Kidney (tissue), 13 donors: ENCODE measurements at regions not wholly inside any gene's neighbourhood (a gene's known extent, or its start where the extent isn't known, plus 50 kb on each side); places are given as distances from the start of the nearest gene placed in this dataset.

Experiments
- DNase-seq, 5 donors: peaks; one replicate each; pipeline ENCODE4 v3.0.0-alpha.2; 2013 to 2020
- FAIRE-seq: peaks from 2 replicates; lab custom pipeline; 2012; peaks lifted over from hg19 to GRCh38; lab: Jason Lieb, UNC
- H3K27ac ChIP-seq, 2 donors: one replicate each; pipeline ENCODE4 v1.7.0; 2013; ENCODE audit warnings: low read depth in 2 of 2, low read length in 2 of 2, inconsistent platforms in 1 of 2
- H3K27me3 ChIP-seq: one replicate; pipeline ENCODE4 v1.7.1; 2013; ENCODE audit warnings: low read length, inconsistent platforms; ENCODE audit not compliant: control insufficient read depth, insufficient read depth
- H3K36me3 ChIP-seq, 3 donors: one replicate each; pipeline versions ENCODE4 v1.7.0 to v1.7.1; 2013; ENCODE audit warnings: low read length in 3 of 3, control low read depth in 1 of 3, inconsistent platforms in 1 of 3; ENCODE audit not compliant: insufficient read depth in 3 of 3, control insufficient read depth in 2 of 3
- H3K4me1 ChIP-seq, 3 donors: one replicate each; pipeline versions ENCODE4 v1.7.0 to v1.7.1; 2013; ENCODE audit warnings: low read length in 3 of 3, inconsistent platforms in 1 of 3, low read depth in 1 of 3; ENCODE audit not compliant: control insufficient read depth in 2 of 3, insufficient read depth in 2 of 3
- H3K4me3 ChIP-seq, 3 donors: one replicate each; pipeline versions ENCODE4 v1.7.0 to v1.8.1; 2013; ENCODE audit warnings: low read length in 3 of 3, control low read depth in 1 of 3, inconsistent platforms in 1 of 3
- H3K9ac ChIP-seq, 3 donors: one replicate each; pipeline versions ENCODE4 v1.7.0 to v1.7.1; 2013; ENCODE audit warnings: low read length in 3 of 3, control low read depth in 1 of 3, inconsistent platforms in 1 of 3
- H3K9me3 ChIP-seq, 3 donors: one replicate each; pipeline versions ENCODE4 v1.7.0 to v1.7.1; 2013; ENCODE audit warnings: low read length in 3 of 3, control low read depth in 1 of 3, inconsistent platforms in 1 of 3; ENCODE audit not compliant: control insufficient read depth in 2 of 3, insufficient read depth in 1 of 3
- CTCF ChIP-seq: IDR thresholded peaks from 3 replicates; pipeline ENCODE4 v1.5.1; 2012; ENCODE audit warnings: mild to moderate bottlenecking, moderate library complexity, borderline replicate concordance; ENCODE audit not compliant: insufficient read depth; ENCODE audit errors: extremely low read depth
- intact Hi-C: fragments of 100-400 bp; cut with DNase I; formaldehyde crosslinking; loops from one replicate; pipeline ENCODE4 v1.11.1; 2022
- donor health status: control.
- donor health status: control.
- donor health status: control.
- donor health status: control.
- donor health status: control.
- donor health status: DM: yes; HTN: yes; CAD: no.
- donor health status: Normal renal cell carcinoma (clear cell type).

GRCh38 chr5:135114759-135115158 lies 80.7 kb upstream of the PITX1 start:
- H3K27ac ChIP-seq: no peak overlapping the region
- no peak for TF ChIP-seq CTCF
- no peak for FAIRE-seq

DNA sequence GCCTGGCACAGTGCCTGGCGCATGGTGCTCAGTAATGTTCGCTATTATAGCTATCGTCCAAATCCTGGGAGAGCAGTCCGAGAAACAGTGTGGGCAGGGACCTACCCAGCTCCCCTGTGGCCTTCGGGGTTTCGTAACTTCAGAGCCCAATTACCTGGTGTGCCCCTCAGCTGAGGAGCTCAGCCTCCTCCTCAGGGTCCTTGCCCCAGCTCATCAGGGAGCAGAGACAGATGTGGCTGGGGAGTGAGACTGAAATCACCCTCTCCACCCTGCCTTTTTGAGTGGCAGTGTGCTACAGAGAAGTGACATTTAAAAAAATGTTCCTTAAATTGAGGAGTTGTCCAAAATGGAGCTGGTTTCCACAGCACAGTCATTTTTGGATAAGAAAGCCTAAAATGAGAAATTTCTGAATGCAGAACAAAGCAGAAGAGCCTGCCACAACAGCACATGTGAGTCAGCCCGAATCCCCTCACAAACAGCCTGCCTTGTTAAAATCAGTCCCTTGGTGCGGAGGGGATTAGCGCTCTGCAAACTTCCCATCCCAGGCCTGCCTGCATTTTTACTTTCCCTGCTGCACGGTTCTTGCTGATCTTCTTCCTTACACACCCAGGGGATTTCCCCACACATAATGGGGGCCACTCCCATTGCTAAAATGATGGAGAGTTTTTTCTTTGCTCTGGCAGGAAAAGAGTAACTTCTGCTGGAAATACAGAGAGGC lies 78.1 kb upstream of the PITX1 start:
- no peak for DNase-seq
- TF ChIP-seq CTCF: no peak
- H3K27ac ChIP-seq: no peak overlapping the region
- H3K9ac ChIP-seq: no peak overlapping the region
- H3K27me3 ChIP-seq: no peaks in the 10 kb centered on the region
- H3K9me3 ChIP-seq: no peaks in the 10 kb centered on the region
- H3K4me3 ChIP-seq: no peak overlapping the region
- no peaks in the 10 kb centered on the region for H3K4me1 ChIP-seq
- intact Hi-C loops: no loop called here
- no peak for FAIRE-seq
- H3K36me3 ChIP-seq: no peaks in the 10 kb centered on the region

More at GRCh38 chr5:135114759-135115158, 80.7 kb upstream of the PITX1 start:
- no peaks in the 10 kb centered on the region for H3K9me3 ChIP-seq
- H3K4me1 ChIP-seq: no peaks in the 10 kb centered on the region
- DNase-seq: no peak
- H3K27me3 ChIP-seq: no peaks in the 10 kb centered on the region
- H3K36me3 ChIP-seq: no peaks in the 10 kb centered on the region
- no peak overlapping the region for H3K4me3 ChIP-seq
- intact Hi-C loops: no loop called here
- H3K9ac ChIP-seq: no peak overlapping the region

GRCh38 chr5:135110785-135111596 lies 77.0 kb upstream of the PITX1 start:
- FAIRE-seq: no peak

More at GRCh38 chr5:135110785-135111596, 77.0 kb upstream of the PITX1 start:
- Histone ChIP-seq H3K4me1 (no peaks in the 10 kb centered on the region), H3K9ac (no peak overlapping the region), H3K9me3 (no peaks in the 10 kb centered on the region), H3K27me3 (no peaks in the 10 kb centered on the region), H3K27ac (no peak overlapping the region), H3K36me3 (no peaks in the 10 kb centered on the region), H3K4me3 (no peak overlapping the region)
- no peak for DNase-seq
- no peak for TF ChIP-seq CTCF
- intact Hi-C loops: no loop called here
